ENCODE measurements at regions not wholly inside any gene's neighbourhood (a gene's known extent, or its start where the extent isn't known, plus 50 kb on each side); places are given as distances from the start of the nearest gene placed in this dataset.
"Not testable (repeated sequence)": the region's sequence is repeated elsewhere in the genome, so short reads cannot be mapped to it uniquely, and the experiment has no call there.

GRCh38 chr3:35064761-35065160 lies 574.6 kb upstream of the ARPP21 start:
- no peak for DNase-seq

DNA sequence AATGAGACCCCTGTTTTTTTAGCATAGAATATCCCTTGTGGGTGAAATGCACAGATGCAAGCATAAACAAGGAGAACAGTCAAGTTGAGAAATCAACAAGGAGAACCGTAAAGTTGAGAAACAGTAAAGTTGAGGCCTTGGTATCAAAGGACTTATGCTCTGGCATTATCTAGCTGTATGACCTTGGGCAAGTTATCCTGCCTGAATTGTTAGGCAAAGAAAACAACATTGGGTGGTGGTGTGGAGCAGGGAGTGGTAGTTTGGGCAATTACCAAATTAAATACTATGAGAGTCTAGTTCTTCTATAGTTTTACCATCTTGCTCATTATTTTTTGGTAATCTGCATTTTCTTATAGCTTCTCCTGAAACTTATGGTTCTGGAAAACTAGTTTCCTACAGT lies 573.4 kb upstream of the ARPP21 start:
- no peak for DNase-seq

DNA sequence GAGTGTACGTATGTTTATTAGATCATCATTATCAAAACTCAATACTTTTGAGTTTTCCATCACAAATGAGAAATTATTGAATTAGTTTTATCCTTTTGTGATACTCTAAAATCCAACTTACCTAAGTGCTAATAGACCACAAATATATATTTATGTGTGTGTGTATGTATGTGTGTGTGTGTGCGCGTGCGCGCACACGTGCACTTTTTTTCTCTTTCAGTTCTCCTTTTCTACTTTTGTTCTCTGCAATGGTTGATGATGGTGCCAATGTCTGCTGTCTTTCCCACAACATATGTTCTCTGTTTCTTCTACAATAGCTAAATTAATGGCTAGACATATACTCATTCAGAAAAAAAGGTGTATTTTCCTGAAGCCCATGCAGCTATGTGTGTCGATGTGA lies 571.6 kb upstream of the ARPP21 start:
- DNase-seq = no peak

- DNase-seq = no peak
Measured at GRCh38 chr3:35070088-35070487, 569.2 kb upstream of the ARPP21 start.

- DNase-seq = no peak
Measured at GRCh38 chr3:35071772-35072171, 567.6 kb upstream of the ARPP21 start.

DNA sequence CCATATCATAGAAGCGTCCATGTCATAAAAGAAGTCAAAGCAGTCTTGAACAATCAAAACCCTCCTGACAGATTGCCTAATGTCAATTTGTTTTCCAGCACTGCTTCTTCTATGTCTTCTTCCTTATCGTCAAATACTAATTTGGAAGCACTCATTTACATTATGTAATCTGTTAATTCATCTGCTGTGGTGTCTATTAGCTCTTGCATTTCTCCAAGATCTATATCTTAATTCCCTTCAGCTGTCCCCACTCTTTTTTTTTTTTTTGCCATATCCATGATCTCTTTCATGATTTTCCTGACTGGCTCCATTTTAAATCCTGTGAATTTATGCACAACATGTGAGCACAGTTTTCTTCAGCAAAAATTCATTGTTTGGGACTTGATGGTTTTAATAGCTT lies 560.5 kb upstream of the ARPP21 start:
- no peak for DNase-seq

- DNase-seq = no peak
Measured at GRCh38 chr3:35079403-35079802, 559.9 kb upstream of the ARPP21 start.

GRCh38 chr3:35081899-35082298 lies 557.4 kb upstream of the ARPP21 start:
- no peak for DNase-seq

GRCh38 chr3:35088943-35089342 lies 550.4 kb upstream of the ARPP21 start:
- DNase-seq = no peak

DNA sequence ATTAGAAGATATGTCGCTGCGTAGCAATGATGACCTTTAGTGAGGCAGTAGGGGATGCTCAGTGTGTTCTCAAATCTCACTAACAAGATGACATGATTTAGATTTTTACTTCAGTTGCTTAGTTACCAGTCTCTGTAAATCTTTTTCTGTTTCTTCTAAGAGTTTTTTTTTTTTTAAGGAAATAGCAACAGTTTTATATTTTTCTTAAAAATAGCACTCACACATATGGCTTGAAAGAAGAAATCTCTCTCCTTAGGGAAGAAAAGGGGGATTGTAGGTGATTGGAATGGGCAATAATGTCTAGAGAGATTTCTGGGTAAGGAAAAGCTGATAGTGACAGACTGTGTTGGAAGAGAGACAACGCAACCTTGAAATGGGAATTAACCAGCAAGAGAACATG lies 524.6 kb upstream of the ARPP21 start:
- DNase-seq = no peak

DNA sequence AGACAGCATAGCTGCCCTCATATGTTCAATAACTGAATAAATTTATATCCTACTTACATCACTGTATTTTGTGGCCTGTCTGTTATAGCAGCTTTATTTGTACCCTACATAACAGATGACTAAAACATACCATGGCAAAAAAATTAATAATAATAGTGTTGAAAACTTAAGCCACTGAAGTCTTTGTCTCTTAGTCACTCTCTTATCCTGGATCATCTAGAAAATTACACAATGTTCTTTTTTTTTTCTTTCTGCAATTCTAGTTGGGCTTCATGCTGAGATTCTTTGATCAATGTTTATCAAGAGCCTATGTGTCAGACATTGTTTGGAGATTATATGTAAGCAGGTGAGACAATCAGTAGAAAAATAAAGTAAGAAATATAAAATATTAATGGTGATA lies 519.3 kb upstream of the ARPP21 start:
- no peak for DNase-seq

- no peak for DNase-seq
Measured at GRCh38 chr3:35137612-35138011, 501.7 kb upstream of the ARPP21 start.

- DNase-seq = no peak
Measured at GRCh38 chr3:35141406-35141805, 497.9 kb upstream of the ARPP21 start.

DNA sequence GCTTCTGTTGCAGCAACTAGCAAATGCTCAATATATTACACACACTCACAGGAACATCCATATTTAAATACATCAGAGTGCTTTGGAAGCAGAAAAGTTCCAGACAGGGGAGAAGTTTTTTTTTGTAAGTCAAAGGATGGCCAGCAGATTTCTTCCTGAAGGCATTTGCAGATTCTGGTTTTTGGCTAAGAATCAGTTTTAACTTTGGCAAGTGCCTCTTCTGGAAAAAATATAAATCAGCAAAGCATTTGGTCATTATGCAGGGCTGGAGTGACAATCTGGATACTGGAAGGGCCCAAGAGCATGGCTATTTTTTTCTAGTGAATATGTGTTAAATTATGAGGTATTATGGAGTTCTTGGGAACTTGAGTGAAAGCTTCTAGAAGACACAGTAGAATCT lies 495.3 kb upstream of the ARPP21 start:
- DNase-seq = no peak

- not testable (repeated sequence) for DNase-seq
Measured at GRCh38 chr3:35146256-35147035, 492.9 kb upstream of the ARPP21 start.

GRCh38 chr3:35183927-35184675 lies 455.2 kb upstream of the ARPP21 start:
- no peak for DNase-seq

DNA sequence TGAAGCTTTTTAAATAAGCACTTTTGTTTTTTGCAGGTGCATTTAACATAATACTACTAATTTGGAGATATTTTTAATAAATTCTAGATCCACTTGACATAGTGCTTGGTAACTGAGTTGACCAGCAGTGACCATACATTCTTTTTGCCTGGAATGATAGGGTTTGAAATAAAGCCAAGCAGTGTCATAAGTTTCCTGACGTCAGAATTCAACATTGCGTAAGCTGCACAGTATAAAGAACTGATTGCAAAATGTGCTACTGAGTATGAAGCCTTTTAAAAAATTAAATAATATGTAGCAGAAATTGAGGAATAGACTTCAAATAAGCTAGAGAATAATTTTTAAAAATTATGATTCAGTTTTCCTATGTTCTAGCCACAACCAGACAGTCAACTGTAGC lies 454.6 kb upstream of the ARPP21 start:
- no peak for DNase-seq

GRCh38 chr3:35187908-35188307 lies 451.4 kb upstream of the ARPP21 start:
- DNase-seq = no peak

DNA sequence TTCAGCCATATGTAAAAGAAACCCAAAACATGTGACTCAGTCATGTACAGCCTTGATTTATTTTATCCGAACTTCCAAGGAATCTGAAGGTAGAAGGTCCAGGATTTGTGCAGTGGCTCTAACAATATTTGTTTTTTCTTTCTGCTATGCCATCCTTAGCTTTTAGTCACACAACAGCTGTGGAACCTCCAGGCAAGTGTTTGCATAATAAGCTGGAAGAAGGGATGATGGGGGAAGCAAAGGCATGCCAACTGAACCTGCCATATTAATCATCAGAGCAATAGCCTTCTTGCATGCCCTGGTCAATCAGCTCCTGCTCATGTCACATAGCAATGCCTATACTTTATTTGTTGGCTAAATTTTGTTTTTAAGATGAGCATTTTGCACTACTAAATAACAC lies 444.7 kb upstream of the ARPP21 start:
- no peak for DNase-seq

GRCh38 chr3:35198857-35199256 lies 440.5 kb upstream of the ARPP21 start:
- DNase-seq = no peak

DNA sequence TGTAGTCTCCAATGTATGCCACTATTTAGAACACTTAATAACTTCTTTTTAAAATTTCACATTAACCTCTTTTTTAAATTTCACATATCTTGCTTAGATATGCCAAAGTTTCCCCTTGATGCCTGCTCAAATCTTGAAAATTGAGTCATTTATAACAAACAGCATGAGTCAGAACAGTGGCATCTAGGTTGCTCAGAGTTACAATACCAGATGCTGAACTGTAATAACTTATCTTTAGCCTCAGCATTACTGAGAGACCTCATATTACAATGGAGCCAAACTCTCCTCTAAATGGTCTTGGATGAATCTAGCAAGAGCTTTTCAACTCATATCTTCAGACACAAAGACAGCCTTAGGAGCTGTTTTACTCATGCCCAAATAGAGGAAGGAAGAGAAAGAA lies 439.3 kb upstream of the ARPP21 start:
- no peak for DNase-seq

GRCh38 chr3:35201211-35201610 lies 438.1 kb upstream of the ARPP21 start:
- DNase-seq = no peak

DNA sequence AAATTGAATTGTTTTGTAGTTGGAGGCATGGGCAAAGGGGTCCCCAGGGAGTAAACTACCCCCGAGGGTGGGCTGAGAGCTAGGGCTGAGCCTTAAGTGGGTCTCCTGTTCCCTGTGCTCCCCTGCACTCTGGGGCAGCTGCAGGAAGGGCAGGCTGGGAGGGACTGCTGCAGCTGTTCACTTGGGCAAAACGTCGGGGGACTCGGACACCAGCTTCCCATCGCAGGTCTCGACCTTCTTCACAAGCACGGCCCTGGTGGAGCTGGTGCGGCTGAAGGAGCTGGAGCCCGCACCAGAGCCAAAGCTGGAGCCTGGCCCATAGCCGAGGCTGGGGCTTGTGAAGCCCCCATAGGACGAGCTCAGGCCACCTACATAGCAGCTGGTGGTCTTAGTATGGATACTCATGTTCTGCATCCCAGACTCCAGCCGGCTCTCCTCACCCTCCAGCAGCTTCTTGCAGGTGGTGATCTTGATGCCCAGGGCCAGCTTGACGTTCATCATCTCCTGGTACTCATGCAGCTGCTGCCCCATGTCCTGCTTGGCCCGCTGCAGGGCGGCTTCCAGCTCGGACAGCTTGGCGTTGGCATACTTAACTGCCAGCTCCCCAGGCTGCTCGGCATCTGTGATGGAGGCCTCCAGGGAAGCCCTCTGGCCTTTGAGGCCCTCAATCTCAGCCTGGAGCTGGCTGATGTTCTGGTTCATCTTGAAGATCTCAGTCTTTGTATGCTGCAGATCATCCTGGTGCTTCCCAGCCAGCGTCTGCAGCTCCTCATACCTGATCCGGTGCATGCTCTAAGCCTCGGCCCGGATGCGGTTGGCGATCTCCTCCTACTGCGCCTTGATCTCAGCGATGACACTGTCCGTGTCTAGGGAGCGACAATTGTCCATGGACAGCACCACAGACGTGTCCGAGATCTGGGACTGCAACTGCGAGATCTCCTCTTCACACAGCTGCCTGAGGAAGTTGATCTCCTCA lies 423.5 kb upstream of the ARPP21 start:
- DNase-seq = no peak
